Hepatocyte (in vitro differentiated cells): ENCODE measurements at regions not wholly inside any gene's neighbourhood (a gene's known extent, or its start where the extent isn't known, plus 50 kb on each side); places are given as distances from the start of the nearest gene placed in this dataset.

Experiments
- DNase-seq: peaks from one replicate; pipeline ENCODE4 v3.0.0-alpha.2; 2016; ENCODE audit warnings: low spot score
- H2AFZ ChIP-seq: fragments of 200-600 bp; sonication (generic); 2 replicates; pipeline ENCODE4 v1.6.0; 2016; ENCODE audit warnings: antibody characterized with exemption, mild to moderate bottlenecking
- H3K27ac ChIP-seq: fragments of 200-600 bp; sonication (generic); 2 replicates; pipeline ENCODE4 v1.5.1; 2016; ENCODE audit warnings: mild to moderate bottlenecking
- H3K27me3 ChIP-seq: fragments of 200-600 bp; sonication (generic); 2 replicates; pipeline ENCODE4 v1.6.1; 2016
- H3K36me3 ChIP-seq: fragments of 200-600 bp; sonication (generic); replicated peaks from 2 replicates; pipeline ENCODE4 v1.5.1; 2016; ENCODE audit warnings: low read depth; ENCODE audit not compliant: insufficient read depth
- H3K4me1 ChIP-seq: fragments of 200-600 bp; sonication (generic); 2 replicates; pipeline ENCODE4 v1.5.1; 2016; ENCODE audit warnings: mild to moderate bottlenecking, moderate library complexity; ENCODE audit not compliant: insufficient read depth
- H3K4me2 ChIP-seq: fragments of 200-600 bp; sonication (generic); 2 replicates; pipeline ENCODE4 v1.6.0; 2016
- H3K4me3 ChIP-seq: fragments of 200-600 bp; sonication (generic); 2 replicates; pipeline ENCODE4 v1.5.1; 2016; ENCODE audit warnings: mild to moderate bottlenecking
- H3K79me2 ChIP-seq: fragments of 200-600 bp; sonication (generic); 2 replicates; pipeline ENCODE4 v1.6.0; 2017; ENCODE audit warnings: mild to moderate bottlenecking
- H3K9me2 ChIP-seq: fragments of 200-600 bp; sonication (generic); replicated peaks from 2 replicates; pipeline ENCODE4 v1.6.0; 2017; ENCODE audit warnings: mild to moderate bottlenecking; ENCODE audit not compliant: insufficient read depth
- H3K9me3 ChIP-seq: fragments of 200-600 bp; sonication (generic); 2 replicates; pipeline ENCODE4 v1.5.1; 2016; ENCODE audit warnings: low read depth, mild to moderate bottlenecking
- H4K20me1 ChIP-seq: fragments of 200-600 bp; sonication (generic); 2 replicates; pipeline ENCODE4 v1.6.0; 2016; ENCODE audit warnings: mild to moderate bottlenecking; ENCODE audit not compliant: insufficient read depth, poor library complexity, severe bottlenecking
- EZH2 ChIP-seq: fragments of 200-600 bp; sonication (generic); IDR thresholded peaks from 2 replicates; pipeline ENCODE4 v1.6.1; 2016; ENCODE audit warnings: antibody characterized with exemption, mild to moderate bottlenecking, borderline replicate concordance
- EZH2phosphoT487 ChIP-seq: fragments of 200-600 bp; sonication (generic); IDR thresholded peaks from one replicate; pipeline ENCODE4 v1.6.1; 2018; ENCODE audit warnings: antibody characterized with exemption, mild to moderate bottlenecking, low read depth, moderate library complexity; ENCODE audit not compliant: unreplicated experiment, severe bottlenecking
- WGBS: methylation state at CpG from one replicate; pipeline ENCODE4 v1.1.6; 2016; ENCODE audit warnings: low lambda C conversion rate; ENCODE audit errors: missing lambda C conversion rate; 5-methylcytosine and 5-hydroxymethylcytosine counted together
- TF ChIP-seq, protein P1 (sequence below): fragments of 200-600 bp; sonication (generic); IDR thresholded peaks from 2 replicates; pipeline ENCODE4 v1.5.1; 2016; ENCODE audit warnings: antibody characterized with exemption, mild to moderate bottlenecking; ENCODE audit not compliant: poor library complexity

DNA sequence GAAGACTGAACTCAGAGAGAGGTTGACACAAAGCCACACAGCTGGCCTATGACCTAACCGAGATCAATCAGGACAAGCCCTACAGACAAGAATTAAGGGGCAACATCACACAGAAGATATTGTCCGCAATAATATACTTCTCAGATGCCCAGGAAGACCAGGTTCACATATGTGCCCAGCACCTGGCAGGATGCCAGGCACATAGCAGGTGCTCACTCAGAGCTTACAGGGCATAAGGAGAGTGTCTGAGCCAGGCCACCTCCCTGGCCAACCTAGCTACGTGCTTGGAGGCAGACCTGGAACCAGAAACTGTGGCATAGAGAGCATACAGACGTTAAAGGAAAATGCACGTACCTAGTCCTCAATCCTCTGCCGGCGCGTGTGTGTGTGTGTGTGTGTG is 87.0 kb upstream of the LRFN2 start:
- no peaks in the 10 kb centered on the region for H3K9me3 ChIP-seq
- H2AFZ ChIP-seq = no peak overlapping the region
- no peaks in the 10 kb centered on the region for H3K36me3 ChIP-seq
- TF ChIP-seq EZH2phosphoT487 (no peak), EZH2 (no peak)
- TF ChIP-seq, protein P1, sequence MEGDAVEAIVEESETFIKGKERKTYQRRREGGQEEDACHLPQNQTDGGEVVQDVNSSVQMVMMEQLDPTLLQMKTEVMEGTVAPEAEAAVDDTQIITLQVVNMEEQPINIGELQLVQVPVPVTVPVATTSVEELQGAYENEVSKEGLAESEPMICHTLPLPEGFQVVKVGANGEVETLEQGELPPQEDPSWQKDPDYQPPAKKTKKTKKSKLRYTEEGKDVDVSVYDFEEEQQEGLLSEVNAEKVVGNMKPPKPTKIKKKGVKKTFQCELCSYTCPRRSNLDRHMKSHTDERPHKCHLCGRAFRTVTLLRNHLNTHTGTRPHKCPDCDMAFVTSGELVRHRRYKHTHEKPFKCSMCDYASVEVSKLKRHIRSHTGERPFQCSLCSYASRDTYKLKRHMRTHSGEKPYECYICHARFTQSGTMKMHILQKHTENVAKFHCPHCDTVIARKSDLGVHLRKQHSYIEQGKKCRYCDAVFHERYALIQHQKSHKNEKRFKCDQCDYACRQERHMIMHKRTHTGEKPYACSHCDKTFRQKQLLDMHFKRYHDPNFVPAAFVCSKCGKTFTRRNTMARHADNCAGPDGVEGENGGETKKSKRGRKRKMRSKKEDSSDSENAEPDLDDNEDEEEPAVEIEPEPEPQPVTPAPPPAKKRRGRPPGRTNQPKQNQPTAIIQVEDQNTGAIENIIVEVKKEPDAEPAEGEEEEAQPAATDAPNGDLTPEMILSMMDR = no peak
- DNase-seq = no peak
- no peak overlapping the region for H3K27ac ChIP-seq
- no peaks in the 10 kb centered on the region for H3K79me2 ChIP-seq
- H4K20me1 ChIP-seq = no peaks in the 10 kb centered on the region
- no peak overlapping the region for H3K4me2 ChIP-seq
- no peak overlapping the region for H3K4me3 ChIP-seq
- no peaks in the 10 kb centered on the region for H3K9me2 ChIP-seq
- peaks cover 3% of the 10 kb centered on the region for H3K4me1 ChIP-seq
- no peaks in the 10 kb centered on the region for H3K27me3 ChIP-seq
- WGBS = 86% methylated on average over 7 of the region's 8 CpGs

DNA sequence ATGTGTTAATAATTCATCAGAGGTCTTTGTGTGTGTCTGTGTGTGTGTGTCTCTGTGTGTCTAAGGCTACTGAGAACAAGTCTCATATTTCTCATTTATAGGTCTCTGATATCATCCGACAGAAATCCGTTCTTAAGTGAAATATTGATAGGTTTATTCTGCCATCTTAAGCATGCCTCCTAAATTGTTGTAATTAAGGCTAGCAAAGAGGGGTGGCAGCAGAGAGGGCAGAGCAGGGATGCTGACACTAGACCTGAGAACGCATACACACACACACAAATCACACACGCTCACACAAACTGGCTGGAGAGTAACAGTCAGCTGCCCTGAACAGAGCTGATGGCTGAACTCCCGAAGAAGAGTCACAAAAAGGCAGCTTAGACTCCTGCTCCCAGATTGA is 84.9 kb upstream of the LRFN2 start:
- Histone ChIP-seq H3K4me3 (no peak overlapping the region), H3K9me2 (no peaks in the 10 kb centered on the region), H3K27ac (no peak overlapping the region), H3K27me3 (no peaks in the 10 kb centered on the region), H4K20me1 (no peaks in the 10 kb centered on the region), H3K36me3 (no peaks in the 10 kb centered on the region), H3K79me2 (no peaks in the 10 kb centered on the region), H3K9me3 (no peaks in the 10 kb centered on the region), H3K4me2 (no peak overlapping the region), H2AFZ (no peak overlapping the region), H3K4me1 (peaks cover 3% of the 10 kb centered on the region)
- 59% methylated on average over 5 of the region's 5 CpGs for WGBS
- no peak for DNase-seq
- TF ChIP-seq, protein P1 = peak; percentile 18
- TF ChIP-seq EZH2 (no peak), EZH2phosphoT487 (no peak)

DNA sequence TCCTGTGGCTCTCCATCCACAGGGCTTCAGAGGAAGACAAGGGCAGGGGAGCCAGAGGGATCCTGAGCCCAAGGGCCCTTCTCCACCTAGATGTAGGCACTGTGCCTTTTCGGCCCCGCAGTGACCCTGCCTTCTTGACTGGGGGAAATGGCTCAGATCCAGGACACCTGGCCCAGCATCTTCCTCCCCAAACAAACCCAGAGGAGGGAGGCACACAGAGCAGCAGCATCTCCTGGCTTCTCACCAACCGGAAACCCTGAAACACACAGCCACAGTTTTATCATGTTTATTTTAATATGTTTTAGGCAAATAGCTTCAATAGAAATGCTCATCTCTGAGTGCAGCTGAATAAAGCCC is 84.5 kb upstream of the LRFN2 start:
- DNase-seq = no peak
- Histone ChIP-seq H4K20me1 (no peaks in the 10 kb centered on the region), H3K36me3 (no peaks in the 10 kb centered on the region), H2AFZ (no peak overlapping the region), H3K4me1 (peaks cover 3% of the 10 kb centered on the region), H3K27me3 (no peaks in the 10 kb centered on the region), H3K9me3 (no peaks in the 10 kb centered on the region), H3K4me2 (no peak overlapping the region), H3K9me2 (no peaks in the 10 kb centered on the region), H3K27ac (no peak overlapping the region), H3K4me3 (no peak overlapping the region), H3K79me2 (no peaks in the 10 kb centered on the region)
- TF ChIP-seq, protein P1 = no peak
- TF ChIP-seq EZH2 (no peak), EZH2phosphoT487 (no peak)
- WGBS = 91% methylated on average over 3 of the region's 3 CpGs

DNA sequence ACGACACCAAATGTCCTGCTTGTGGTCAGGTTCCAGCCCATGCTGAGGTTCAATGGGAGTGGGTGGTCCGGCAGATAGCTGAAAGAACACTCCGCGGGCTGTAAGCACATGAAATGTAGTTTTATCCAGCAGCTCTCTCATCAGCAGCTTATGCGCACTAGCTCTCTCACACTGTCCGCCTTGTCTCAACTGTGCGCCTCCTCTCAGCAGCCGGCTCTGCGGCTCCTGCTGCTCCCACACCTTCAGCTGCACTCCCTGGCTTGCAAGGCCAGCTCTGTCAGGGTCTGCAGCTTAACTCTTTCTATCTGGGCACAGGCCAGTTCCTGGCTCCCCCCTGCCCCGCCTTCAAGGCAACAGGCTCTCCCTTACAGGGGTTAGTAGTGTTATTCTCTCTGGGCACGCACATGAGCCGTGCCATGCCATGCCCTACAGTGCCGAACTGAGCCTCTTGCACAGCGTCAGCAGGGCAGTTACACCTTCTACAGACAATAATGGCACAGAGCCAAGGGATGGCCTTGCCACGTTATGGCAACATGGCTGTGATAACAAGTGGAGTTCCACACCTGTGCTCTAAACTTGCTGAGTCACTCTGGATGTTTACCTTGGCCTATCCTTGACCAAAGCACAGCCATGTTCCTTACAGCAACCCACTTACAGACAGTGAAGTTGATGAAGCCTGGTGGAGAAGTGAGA is 84.0 kb upstream of the LRFN2 start:
- no peaks in the 10 kb centered on the region for H4K20me1 ChIP-seq
- no peak overlapping the region for H3K4me3 ChIP-seq
- no peaks in the 10 kb centered on the region for H3K9me3 ChIP-seq
- no peaks in the 10 kb centered on the region for H3K36me3 ChIP-seq
- peaks cover 3% of the 10 kb centered on the region for H3K4me1 ChIP-seq
- H3K79me2 ChIP-seq = no peaks in the 10 kb centered on the region
- peak; percentile 14 for DNase-seq
- no peak overlapping the region for H2AFZ ChIP-seq
- H3K4me2 ChIP-seq = no peak overlapping the region
- no peak overlapping the region for H3K27ac ChIP-seq
- no peaks in the 10 kb centered on the region for H3K27me3 ChIP-seq
- WGBS = 93% methylated on average over 15 of the region's 15 CpGs
- H3K9me2 ChIP-seq = no peaks in the 10 kb centered on the region
- TF ChIP-seq EZH2 = no peak
- TF ChIP-seq, protein P1 = no peak
- TF ChIP-seq EZH2phosphoT487 = no peak
